Peyer's patch (tissue), 4 donors: ENCODE measurements at regions not wholly inside any gene's neighbourhood (a gene's known extent, or its start where the extent isn't known, plus 50 kb on each side); places are given as distances from the start of the nearest gene placed in this dataset.
"Not testable (repeated sequence)": the region's sequence is repeated elsewhere in the genome, so short reads cannot be mapped to it uniquely, and the experiment has no call there.

Experiments used
- POLR2A ChIP-seq, 2 donors: fragments of 450-650 bp; IDR thresholded peaks; one replicate each; pipeline ENCODE4 v1.5.1; 2017; ENCODE audit warnings: antibody characterized with exemption in 2 of 2, mild to moderate bottlenecking in 2 of 2, moderate library complexity in 2 of 2
- TF ChIP-seq, protein P1 (sequence below), 6 experiments: fragments of 450-650 bp in 4 of 6; fragments of 200-600 bp in 2 of 6; sonication (generic) in 1 of 6; IDR thresholded peaks; one replicate each; pipeline ENCODE4 v1.5.1; 2017 to 2019; ENCODE audit warnings: antibody characterized with exemption in 6 of 6, mild to moderate bottlenecking in 3 of 6, moderate library complexity in 1 of 6

- TF ChIP-seq, protein P1, sequence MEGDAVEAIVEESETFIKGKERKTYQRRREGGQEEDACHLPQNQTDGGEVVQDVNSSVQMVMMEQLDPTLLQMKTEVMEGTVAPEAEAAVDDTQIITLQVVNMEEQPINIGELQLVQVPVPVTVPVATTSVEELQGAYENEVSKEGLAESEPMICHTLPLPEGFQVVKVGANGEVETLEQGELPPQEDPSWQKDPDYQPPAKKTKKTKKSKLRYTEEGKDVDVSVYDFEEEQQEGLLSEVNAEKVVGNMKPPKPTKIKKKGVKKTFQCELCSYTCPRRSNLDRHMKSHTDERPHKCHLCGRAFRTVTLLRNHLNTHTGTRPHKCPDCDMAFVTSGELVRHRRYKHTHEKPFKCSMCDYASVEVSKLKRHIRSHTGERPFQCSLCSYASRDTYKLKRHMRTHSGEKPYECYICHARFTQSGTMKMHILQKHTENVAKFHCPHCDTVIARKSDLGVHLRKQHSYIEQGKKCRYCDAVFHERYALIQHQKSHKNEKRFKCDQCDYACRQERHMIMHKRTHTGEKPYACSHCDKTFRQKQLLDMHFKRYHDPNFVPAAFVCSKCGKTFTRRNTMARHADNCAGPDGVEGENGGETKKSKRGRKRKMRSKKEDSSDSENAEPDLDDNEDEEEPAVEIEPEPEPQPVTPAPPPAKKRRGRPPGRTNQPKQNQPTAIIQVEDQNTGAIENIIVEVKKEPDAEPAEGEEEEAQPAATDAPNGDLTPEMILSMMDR (IDR thresholded peaks at IDR 0.05) = not testable (repeated sequence)
- not testable (repeated sequence) for TF ChIP-seq POLR2A (IDR thresholded peaks at IDR 0.05)
Observed at GRCh38 chr17:31731585-31732154, 127.4 kb downstream of the COPRS start.
